ENCODE measurements at regions not wholly inside any gene's neighbourhood (a gene's known extent, or its start where the extent isn't known, plus 50 kb on each side); places are given as distances from the start of the nearest gene placed in this dataset.

- DNase-seq: no peak
Observed at GRCh38 chr18:5091741-5092140, 105.3 kb downstream of the AKAIN1 start.

- no peak for DNase-seq
Observed at GRCh38 chr18:5075297-5075696, 121.8 kb downstream of the AKAIN1 start.

GRCh38 chr18:5073026-5073944, 123.8 kb downstream of the AKAIN1 start:
- peak in 5 of 6 experiments; percentile 7 to 48 (median 21) for DNase-seq

GRCh38 chr18:5068851-5069250, 128.2 kb downstream of the AKAIN1 start:
- no peak for DNase-seq

GRCh38 chr18:5066380-5066977, 130.6 kb downstream of the AKAIN1 start:
- no peak for DNase-seq

GRCh38 chr18:5065615-5066014, 131.4 kb downstream of the AKAIN1 start:
- DNase-seq: no peak

GRCh38 chr18:5064841-5065370, 132.2 kb downstream of the AKAIN1 start:
- no peak for DNase-seq

DNA sequence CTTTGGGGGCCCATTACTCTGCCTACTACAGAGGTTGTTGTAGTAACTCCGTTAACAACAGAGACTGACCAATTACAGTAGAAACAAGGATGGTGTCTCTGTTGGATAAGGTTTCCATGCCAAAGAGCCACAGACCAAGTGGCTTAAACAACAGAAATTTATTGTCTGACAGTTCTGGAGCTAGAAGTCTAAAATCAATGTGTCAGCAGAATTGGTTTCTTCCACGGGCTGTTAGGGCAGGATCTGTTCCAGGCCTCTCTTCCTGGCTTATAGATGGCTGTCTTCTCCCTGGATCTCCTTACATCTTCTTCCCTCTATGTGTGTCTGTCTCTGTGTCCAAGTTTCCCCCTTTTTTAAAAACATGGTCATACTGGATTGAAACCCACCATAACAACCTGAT, 135.3 kb downstream of the AKAIN1 start:
- no peak for DNase-seq

GRCh38 chr18:5060543-5060942, 136.5 kb downstream of the AKAIN1 start:
- DNase-seq: no peak

- no peak for DNase-seq
Observed at GRCh38 chr18:5059696-5060032, 137.4 kb downstream of the AKAIN1 start.

DNA sequence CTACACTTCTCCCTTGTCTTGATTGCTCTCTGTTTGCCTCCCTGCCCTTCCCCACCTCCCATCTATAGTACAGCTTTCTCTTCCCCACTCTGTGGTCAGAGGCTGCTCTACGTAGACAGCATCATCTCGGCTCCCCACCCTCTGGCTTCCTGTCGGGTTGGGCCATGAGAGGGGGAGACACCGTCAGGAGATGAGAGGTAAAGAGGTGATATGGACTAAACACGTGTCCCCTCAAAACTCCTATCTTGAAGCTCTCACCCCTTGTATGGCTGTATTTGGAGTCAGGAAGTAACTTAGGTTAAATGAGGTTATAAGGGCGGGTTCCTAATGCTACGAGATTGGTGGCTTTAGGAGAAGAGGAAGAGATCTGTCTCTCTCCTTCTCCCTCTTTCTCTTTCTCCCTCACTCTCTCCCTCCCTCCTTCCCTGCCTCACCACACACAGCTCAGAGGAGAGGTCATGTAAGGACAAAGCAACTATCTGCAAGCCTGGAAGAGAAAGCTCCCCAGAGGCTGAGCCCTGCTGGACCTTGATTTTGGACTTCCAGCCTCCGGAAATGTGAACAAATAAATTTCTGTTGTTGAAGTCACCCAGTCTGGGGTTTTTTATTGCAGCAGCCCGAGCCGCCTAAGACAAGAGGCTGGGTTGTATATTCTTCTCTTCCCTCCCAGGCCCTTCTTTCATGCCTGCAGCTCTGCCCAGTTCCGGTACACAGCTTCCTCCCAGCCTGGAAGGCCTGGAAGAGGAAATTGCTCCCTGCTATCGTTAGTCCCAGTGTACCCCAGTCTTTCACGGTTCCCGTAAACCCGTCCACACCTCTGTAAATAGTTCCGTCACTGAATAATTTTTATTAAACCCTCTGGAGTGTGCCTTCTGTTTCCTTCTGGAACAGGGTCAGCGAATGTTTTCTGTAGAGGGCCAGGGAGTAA, 138.0 kb downstream of the AKAIN1 start:
- DNase-seq: peak; percentile 3 to 59 (median 44)

GRCh38 chr18:5057386-5058348, 139.4 kb downstream of the AKAIN1 start:
- peak; percentile 10 to 54 (median 24) for DNase-seq

- DNase-seq: no peak
Observed at GRCh38 chr18:5052491-5052890, 144.6 kb downstream of the AKAIN1 start.

DNA sequence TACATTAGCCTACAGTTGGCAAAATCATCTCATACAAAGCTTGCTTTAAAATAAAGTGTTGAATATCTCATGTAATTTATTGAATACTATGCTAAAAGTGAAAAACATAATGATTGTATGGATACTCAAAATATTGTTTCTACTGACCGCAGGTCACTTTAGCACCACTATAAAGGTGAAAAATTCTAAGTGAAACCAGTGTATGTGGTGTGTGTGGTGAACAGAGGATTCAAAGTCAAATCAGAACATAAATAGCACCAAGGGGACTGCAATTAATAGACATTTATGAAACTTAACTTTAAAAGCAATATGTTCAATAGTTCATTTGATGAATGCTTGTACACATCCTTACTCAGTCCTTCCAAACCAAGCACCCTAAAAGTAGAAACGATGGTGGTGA, 145.8 kb downstream of the AKAIN1 start:
- no peak for DNase-seq

DNA sequence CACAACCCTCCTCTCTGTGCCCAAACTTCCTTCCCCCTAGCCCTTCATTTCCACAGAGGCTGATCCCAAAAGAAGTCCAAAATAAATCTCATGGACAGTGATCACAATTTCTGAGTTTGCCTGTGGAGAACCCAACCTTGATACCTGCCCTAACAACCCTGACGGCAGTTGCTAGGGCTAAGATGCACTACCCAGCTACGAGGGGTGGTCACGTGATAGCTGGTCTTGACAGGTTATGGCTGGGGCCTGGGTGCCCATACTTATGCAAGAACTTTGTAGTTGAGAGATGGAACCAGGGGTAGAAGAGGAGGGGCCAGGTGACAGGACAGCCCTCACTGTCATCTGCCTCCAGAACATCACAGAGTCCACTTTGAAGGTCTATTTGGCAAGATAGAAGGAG, 147.9 kb downstream of the AKAIN1 start:
- no peak for DNase-seq

- no peak for DNase-seq
Observed at GRCh38 chr18:5040476-5040875, 156.6 kb downstream of the AKAIN1 start.

- DNase-seq: no peak
Observed at GRCh38 chr18:5036523-5036922, 160.5 kb downstream of the AKAIN1 start.

GRCh38 chr18:5031216-5031615, 165.8 kb downstream of the AKAIN1 start:
- no peak for DNase-seq

- no peak for DNase-seq
Observed at GRCh38 chr18:5030636-5031035, 166.4 kb downstream of the AKAIN1 start.

- DNase-seq: no peak
Observed at GRCh38 chr18:5029592-5029991, 167.5 kb downstream of the AKAIN1 start.

DNA sequence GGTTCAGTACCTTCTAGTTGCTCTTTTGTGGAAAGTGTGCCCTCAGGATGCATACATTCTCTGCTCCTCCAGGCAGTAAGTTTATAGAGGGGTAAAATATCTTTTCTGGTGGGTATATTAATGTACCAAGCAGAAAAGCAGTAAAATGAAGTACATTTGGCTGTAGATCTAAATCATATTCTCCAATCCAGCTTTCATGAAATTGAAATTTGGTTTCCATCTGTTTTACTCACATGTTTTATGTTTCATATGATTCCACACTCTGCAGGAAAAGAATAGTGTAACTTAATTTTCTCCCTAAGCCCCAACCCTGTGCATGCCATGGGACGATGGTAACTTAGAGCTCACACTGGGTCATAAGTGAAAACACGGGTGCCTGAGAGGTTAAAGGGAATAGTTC, 172.3 kb downstream of the AKAIN1 start:
- DNase-seq: no peak

GRCh38 chr18:5021558-5021957, 175.5 kb downstream of the AKAIN1 start:
- DNase-seq: no peak
